GM19395 (cell line): ENCODE measurements at regions not wholly inside any gene's neighbourhood (a gene's known extent, or its start where the extent isn't known, plus 50 kb on each side); places are given as distances from the start of the nearest gene placed in this dataset.
"Not testable (repeated sequence)": the region's sequence is repeated elsewhere in the genome, so short reads cannot be mapped to it uniquely, and the experiment has no call there.

Source experiments
- ATAC-seq: cut with Tn5 transposase; IDR thresholded peaks from one replicate; pipeline ENCODE4 v1.9.1; 2021; ENCODE audit warnings: mild to moderate bottlenecking, moderate library complexity; ENCODE audit not compliant: unreplicated experiment

DNA sequence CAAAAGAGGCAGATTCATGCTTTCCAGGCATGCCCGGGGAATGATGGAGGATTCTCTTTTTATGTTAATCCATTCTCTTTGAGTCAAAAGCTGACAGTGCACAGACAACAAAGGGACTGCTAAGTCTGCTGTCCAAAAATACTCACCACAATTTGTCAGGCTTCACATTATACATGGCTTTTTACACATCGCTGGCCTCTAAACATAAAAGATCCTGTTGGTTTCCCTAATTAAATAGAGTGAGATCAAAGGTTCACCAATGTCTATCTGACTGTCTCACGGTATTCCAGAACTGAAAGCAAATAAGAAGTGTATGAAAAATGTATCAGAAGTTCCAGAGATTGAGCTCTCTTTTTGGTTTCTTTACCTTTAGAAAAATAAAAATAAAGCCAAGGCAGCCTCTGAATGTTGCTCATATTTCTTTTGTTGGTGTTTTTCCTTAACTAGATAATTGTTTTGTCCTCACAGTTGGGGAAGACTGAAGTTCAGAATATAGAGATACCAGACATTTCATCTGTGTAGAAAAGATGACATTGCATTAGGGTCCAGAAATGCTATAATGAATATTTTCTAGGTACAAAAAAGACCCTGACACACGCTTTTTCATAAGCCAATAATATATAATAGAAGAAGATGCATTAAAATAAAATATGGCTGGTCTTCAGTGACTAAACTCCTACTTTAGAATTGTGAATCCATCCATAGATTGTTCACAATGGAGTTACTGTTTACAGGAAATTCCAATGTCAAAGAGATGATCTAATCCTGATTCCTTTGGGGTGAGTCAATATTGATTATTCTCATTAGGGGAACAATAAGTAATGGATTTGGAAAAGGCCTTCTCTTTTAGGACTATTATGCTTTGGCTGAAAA lies 688.2 kb upstream of the CDH6 start:
- no peak for ATAC-seq

GRCh38 chr5:30502277-30502676 lies 691.2 kb upstream of the CDH6 start:
- no peak for ATAC-seq

GRCh38 chr5:30501065-30501464 lies 692.4 kb upstream of the CDH6 start:
- no peak for ATAC-seq

DNA sequence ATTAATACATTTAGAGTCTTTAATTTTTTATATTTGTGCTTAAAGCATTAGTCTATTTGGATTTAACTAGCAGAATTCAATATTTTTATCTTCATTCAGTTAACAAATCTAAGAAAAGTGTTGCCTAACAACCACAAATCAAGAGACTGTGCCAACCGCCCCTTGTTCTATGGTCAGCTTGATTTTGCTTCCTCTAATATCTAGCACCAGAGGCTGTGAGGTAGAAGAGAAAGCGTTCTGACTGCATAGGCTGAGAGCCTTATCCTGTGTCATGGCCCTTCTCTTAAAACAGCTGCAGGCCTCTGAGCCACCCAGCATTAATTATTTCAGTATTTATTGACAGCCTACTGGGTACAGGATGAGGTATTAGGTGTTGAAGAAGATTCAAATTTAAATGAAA lies 693.0 kb upstream of the CDH6 start:
- ATAC-seq = no peak

DNA sequence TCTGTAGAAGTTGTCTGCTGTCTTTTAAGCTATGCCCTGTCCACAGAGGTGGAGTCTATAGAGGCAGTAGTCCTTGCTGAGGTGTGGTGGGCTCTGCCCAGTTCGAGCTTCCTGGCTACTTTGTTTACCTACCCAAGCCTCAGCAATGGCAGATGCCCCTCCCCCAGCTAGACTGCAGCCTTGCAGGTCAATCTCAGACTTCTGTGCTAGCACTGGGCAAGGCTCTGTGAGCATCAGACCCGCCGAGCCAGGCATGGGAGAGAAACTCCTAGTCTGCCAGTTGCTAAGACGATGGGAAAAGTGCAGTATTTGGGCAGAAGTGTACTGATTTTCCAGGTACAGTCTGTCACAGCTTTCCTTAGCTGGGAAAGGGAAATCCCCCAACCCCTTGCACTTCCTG lies 694.1 kb upstream of the CDH6 start:
- no peak for ATAC-seq

DNA sequence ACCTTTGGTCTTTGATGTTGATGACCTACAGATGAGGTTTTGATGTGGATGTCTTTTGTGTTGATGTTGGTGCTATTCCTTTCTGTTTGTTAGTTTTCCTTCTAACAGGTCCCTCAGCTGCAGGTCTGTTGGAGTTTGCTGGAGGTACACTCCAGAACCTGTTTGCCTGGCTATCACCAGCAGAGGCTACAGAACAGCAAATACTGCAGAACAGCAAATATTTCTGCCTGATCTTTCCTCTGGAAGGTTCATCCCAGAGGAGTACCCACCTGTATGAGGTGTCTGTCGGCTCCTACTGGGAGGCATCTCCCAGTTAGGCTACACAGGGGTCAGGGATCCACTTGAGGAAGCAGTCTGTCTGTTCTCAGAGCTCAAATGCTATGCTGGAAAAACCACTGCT lies 694.5 kb upstream of the CDH6 start:
- no peak for ATAC-seq

GRCh38 chr5:30498509-30498908 lies 695.0 kb upstream of the CDH6 start:
- not testable (repeated sequence) for ATAC-seq

DNA sequence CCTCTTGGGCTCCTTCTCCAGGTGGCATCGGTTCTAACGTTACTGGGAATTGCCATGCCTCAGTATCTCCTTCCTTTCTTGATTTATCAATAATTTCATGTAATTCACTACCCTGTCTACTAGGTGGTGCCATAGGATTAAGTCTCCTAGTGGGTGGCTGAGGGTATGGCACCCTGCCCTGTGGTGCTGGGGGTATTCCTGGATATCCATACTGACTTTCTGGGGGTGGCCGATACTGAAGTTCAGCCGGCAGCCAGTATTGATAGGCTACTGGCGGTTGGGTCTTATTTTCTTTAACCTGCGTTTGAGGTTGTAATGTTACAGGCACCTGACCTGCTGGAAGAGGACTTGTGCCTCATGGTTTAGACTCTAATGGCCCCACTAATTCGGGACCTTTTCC lies 699.4 kb upstream of the CDH6 start:
- not testable (repeated sequence) for ATAC-seq

- ATAC-seq = no peak
Observed at GRCh38 chr5:30479104-30479503, 714.4 kb upstream of the CDH6 start.

DNA sequence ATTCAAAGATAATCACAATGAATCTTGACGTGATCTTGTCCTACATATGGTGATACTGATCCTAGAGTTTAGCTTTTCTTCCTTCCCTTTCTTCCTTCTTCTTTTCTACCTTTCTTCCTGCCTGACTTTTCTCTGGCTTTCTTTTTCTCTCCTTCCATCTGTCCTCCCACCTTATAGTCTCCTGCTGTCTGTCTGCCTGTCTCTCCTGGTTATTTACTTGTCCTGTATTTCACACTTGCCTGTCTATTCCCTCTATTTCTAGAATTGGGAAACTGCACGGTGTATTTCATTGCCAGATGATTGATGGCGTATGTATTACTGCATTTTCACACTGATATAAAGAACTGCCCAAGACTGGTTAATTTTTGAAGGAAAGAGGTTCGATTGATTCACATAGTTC lies 718.1 kb upstream of the CDH6 start:
- ATAC-seq = no peak

GRCh38 chr5:30469691-30470090 lies 723.8 kb upstream of the CDH6 start:
- ATAC-seq = no peak

GRCh38 chr5:30458681-30459080 lies 734.8 kb upstream of the CDH6 start:
- ATAC-seq = no peak

- not testable (repeated sequence) for ATAC-seq
Observed at GRCh38 chr5:30455484-30455883, 738.0 kb upstream of the CDH6 start.

DNA sequence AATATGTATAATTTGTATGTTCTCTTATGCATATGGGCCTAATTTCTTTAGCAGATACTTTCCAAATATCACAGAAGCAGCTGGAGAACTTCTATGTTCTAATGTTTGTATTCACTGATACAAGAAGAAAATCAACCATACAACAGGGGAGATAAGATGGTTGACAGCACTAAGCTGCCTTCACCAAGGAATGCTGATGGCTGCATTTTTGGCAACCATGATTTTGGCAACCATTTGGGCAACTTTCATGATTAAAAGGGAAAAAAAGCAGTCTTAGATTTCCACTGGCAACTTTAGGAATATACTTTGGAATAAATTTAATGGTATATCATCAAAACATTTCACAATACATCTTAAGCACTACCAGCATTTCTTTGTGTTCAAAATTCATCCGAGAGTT lies 740.3 kb upstream of the CDH6 start:
- no peak for ATAC-seq

- no peak for ATAC-seq
Observed at GRCh38 chr5:30450153-30450552, 743.3 kb upstream of the CDH6 start.

DNA sequence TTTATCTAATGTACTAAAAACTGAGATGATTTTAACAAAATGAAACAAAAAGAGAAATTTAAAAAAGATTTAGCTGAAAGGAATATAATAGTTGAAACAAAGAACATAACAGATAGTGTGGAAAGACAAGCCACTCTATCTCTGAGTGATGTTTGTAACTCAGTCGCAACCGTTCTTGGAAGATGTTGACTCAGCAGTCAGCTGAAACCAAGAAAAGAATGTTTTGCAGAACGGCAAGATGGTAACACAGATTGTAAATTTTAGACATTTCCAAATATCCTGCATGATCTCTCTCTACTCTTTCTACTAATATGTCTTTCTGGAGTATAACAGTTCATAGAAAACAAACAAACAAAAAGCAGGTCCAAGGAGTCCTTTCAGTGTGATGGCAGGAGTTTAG lies 746.1 kb upstream of the CDH6 start:
- no peak for ATAC-seq

DNA sequence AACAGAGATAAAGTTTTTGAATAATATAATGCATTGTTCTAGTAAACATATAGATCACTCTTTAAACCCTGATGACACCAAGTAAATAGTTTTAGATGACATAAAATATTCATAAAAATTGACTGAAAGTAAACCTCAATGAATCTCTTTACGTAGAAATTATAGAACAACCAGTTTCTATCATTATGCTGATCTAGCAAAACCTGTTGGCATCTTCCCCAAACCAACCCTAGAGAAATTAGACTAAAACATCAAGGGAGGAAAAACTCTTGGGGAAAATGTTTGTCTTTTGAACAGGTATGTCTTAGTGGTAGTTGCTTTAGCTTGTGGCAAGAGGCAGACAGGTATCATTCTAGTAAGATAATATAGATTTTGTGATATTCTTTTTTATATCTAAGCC lies 747.0 kb upstream of the CDH6 start:
- ATAC-seq = no peak

- no peak for ATAC-seq
Observed at GRCh38 chr5:30438785-30439184, 754.7 kb upstream of the CDH6 start.

- no peak for ATAC-seq
Observed at GRCh38 chr5:30436691-30437090, 756.8 kb upstream of the CDH6 start.

DNA sequence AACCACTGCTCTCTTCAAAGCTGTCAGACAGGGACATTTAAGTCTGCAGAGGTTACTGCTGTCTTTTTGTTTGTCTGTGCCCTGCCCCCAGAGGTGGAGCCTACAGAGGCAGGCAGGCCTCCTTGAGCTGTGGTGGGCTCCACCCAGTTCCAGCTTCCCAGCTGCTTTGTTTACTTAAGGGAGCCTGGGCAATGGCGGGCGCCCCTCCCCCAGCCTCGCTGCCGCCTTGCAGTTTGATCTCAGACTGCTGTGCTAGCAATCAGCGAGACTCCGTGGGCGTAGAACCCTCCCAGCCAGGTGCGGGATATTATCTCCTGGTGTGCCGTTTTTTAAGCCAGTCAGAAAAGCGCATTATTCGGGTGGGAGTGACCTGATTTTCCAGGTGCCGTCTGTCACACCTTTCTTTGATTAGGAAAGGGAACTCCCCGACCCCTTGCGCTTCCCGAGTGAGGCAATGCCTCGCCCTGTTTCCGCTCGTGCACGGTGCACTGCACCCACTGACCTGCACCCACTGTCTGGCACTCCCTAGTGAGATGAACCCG lies 764.5 kb upstream of the CDH6 start:
- not testable (repeated sequence) for ATAC-seq

DNA sequence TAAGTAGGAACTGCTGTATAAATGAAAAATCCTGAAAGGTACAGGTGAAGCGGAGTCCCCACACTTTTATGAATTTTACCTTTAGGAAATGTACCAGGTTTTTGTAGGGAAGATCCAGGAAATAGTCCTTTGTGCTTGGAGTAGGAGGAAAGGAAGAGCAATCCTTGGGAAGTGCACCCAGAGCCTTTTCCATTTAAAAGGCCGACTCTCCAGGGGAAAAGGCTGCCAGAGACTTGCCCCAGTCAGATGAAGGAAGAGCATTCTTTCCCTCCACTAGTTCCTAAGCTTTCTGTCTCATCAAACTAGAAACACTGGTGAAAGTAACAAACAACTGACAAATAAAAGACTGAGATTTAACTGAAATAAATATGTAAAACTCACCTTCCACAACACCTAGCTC lies 779.4 kb upstream of the CDH6 start:
- no peak for ATAC-seq

DNA sequence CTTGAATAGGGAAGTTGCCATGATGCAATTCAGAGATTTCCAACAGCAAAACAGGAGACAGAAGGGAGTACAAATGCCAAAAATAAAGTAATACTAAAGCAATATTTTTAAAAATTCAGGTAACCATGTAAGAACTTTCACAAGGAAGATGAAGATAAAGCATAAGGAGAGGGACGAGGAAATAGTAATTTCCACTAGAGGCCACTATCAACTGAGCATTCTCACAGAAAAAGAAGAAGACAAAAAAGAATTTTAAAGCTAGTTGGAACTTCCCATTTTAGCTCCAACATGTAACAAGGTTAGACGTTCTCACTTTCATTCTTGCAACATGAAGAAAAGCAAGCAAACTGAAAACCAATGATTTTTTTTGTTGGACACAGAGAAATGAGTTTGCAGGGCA lies 779.9 kb upstream of the CDH6 start:
- ATAC-seq = no peak

DNA sequence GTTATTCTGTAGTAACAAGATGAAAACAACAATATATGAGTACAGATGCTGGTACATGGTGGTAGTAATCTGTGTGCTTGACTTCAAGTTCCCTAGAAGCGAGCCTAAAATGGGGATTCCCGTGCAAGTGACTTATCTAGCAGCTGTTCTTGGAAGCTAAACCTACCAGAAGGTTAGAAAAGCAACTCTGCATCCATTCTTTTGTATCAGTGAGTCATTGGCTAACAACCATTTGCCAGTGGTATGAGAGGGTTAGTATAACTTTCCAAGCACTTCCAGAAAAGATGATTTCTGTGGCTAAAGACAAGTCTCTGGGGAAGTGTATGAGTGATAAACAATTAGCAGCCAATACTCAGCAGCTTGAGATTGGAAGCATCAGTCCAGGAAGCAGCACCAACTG lies 787.7 kb upstream of the CDH6 start:
- no peak for ATAC-seq
